AG09319 (cell line): ENCODE measurements at regions not wholly inside any gene's neighbourhood (a gene's known extent, or its start where the extent isn't known, plus 50 kb on each side); places are given as distances from the start of the nearest gene placed in this dataset.

Experiments used
- DNase-seq: peaks from one replicate; pipeline ENCODE4 v3.0.0-alpha.2; 2010; ENCODE audit warnings: low read depth; ENCODE audit errors: extremely low read depth
- TF ChIP-seq, protein P1 (sequence below): IDR thresholded peaks from 2 replicates; pipeline ENCODE4 v1.5.1; 2011; ENCODE audit warnings: low read depth, mild to moderate bottlenecking, inconsistent platforms, low read length, moderate library complexity

DNA sequence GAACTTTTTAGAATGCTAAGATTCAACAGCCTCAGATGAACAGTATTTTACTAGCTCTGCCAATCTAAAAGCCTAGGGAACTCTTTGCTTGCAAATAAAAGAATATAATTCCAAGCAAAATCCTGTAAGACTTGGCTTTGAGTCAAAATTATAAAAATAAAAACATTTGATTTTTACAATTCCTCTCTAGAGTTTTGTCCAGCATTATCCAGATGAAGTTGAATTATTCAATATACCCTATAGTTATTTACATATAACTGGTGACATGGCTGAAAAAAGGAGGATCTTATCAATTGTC, 378.3 kb downstream of the ETS1 start:
- TF ChIP-seq, protein P1, sequence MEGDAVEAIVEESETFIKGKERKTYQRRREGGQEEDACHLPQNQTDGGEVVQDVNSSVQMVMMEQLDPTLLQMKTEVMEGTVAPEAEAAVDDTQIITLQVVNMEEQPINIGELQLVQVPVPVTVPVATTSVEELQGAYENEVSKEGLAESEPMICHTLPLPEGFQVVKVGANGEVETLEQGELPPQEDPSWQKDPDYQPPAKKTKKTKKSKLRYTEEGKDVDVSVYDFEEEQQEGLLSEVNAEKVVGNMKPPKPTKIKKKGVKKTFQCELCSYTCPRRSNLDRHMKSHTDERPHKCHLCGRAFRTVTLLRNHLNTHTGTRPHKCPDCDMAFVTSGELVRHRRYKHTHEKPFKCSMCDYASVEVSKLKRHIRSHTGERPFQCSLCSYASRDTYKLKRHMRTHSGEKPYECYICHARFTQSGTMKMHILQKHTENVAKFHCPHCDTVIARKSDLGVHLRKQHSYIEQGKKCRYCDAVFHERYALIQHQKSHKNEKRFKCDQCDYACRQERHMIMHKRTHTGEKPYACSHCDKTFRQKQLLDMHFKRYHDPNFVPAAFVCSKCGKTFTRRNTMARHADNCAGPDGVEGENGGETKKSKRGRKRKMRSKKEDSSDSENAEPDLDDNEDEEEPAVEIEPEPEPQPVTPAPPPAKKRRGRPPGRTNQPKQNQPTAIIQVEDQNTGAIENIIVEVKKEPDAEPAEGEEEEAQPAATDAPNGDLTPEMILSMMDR = no peak
- no peak for DNase-seq

DNA sequence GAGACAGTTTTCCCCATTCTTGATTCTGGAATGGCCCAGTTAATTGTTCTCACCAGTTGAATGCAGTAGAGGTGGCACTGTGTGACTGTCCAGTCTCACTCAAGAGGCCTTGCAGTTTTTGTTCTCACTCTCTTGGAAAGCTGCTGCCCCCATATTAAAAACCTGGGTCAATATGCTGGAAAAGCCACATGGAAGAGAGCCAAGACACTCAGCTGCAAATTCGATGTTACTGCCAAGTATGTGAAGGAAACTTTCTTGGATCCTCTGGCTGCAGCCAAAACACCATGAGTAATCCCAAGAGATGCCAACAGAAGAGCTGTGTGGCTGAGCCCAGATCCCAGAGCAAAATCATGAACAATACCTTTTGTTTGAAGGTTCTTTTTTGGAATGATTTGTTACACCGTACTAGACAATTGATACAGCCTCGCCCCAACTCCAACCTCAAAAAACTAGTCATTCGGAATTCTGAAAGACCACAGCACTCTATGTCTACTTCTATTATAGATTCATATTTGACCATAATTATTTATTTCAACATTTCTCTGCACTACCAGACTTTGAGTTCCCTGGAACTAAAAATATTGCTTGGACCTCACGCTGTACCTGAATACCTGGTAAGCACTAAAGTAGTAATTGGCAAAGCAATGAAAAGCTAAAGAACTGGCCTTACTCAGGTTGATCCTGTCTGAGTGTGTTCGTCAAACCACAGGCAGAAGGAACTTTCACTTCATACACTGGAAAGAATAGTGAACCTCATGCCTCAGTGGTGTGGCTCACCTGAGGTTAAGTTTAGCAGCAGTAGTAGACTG, 378.8 kb downstream of the ETS1 start:
- peak; percentile 70 for DNase-seq
- TF ChIP-seq, protein P1 = no peak

- DNase-seq = peak; percentile 49
- TF ChIP-seq, protein P1 = no peak
Observed at GRCh38 chr11:128207861-128208321, 379.5 kb downstream of the ETS1 start.

DNA sequence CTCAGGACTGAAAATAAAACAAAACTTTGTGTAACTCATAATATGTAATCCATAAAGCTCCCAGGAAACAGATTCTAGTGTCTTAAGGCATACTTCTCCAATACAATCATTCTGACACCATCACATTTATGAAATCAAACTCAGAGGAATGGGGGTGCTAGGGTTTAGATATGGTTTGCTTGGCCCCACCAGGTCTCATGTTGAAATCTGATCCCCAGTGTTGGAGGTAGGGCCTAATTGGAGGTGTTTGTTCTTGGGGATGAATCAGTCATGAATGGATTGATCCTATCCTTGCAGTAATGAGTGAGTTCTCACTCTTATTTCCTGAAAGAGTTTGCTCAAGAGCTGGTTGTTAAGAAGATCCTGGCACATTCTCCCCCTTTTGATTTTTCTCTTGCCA, 380.9 kb downstream of the ETS1 start:
- TF ChIP-seq, protein P1 = no peak
- DNase-seq = no peak

DNA sequence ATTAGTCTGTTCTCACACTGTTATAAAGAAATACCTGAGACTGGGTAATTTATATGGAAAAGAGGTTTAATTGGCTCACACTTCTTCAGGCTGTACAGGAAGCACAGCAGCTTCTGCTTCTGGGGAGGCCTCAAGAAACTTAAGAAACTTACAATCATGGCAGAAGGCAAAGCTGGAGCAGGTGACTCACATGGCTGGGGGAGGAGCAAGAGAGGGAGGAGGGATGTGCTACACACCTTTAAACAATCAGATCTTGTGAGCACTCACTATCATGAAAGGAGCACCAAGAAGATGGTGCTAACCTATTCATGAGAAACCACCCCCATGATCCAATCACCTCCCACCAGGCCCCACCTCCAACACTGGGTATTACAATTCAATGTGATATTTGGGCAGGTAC, 381.6 kb downstream of the ETS1 start:
- TF ChIP-seq, protein P1 = no peak
- no peak for DNase-seq

DNA sequence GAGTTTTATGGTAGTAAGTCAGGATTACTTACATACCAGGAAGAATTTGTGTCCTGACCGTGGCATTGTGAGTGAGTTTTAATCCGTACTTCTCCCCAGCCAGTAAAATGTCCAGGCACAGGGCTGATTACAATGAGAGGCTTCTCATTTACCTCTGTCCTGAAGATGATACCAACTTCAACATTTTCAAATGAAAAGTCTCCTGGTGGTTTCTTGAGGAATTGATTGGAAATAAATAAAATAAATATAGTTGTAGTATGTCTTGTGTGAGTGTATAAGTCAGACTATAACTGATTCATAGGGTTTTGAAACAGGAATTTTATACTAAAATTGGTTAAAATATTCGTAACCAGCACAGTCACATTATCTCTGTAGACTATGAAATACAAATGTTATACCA, 382.5 kb downstream of the ETS1 start:
- DNase-seq = no peak
- TF ChIP-seq, protein P1 = no peak

DNA sequence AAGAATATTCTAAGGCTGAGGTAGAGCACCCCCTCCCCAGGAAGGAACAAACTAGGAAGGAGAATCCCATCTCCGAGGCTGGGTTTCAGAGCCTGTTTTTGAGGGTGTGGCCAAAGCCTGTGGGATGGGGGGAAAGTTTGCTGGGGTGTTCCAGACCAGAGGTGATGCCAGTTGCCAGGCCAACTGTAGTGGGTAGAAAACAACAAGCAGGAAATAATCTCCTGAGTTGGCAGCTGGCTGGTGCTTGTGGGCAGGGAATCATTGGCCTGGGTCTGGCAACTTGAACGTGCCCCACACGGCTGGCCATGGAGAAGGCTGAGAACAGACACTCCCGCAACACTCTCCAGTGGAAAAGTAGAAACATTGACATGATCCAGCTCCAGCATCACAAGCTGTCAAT, 385.6 kb downstream of the ETS1 start:
- no peak for DNase-seq
- TF ChIP-seq, protein P1 = no peak
